Stimulated activated naive CD8-positive, alpha-beta T cell treated with anti-CD3 and anti-CD28 coated beads, Interleukin-15, Interleukin-2, amounts not matched to agents 100 U/mL and 50 U/mL, for 24 hours (primary cell): ENCODE measurements at regions not wholly inside any gene's neighbourhood (a gene's known extent, or its start where the extent isn't known, plus 50 kb on each side); places are given as distances from the start of the nearest gene placed in this dataset.

Experiments used
- ATAC-seq: fragments of 150-1000 bp; cut with Tn5 transposase; one replicate; pipeline ENCODE4 v1.10.0; 2021
- DNase-seq: peaks from one replicate; pipeline ENCODE4 v3.0.0; 2021

- DNase-seq (no peak), ATAC-seq (no peak)
Observed at GRCh38 chr3:11919390-11919789, 72.7 kb upstream of the TAMM41 start.

- no peak for DNase-seq
Observed at GRCh38 chr3:11924518-11924917, 77.8 kb upstream of the TAMM41 start.

GRCh38 chr3:11928381-11928780, 75.8 kb upstream of the SYN2 start:
- ATAC-seq = no peak
- no peak for DNase-seq

More at GRCh38 chr3:11924518-11924917, 77.8 kb upstream of the TAMM41 start:
- ATAC-seq = no peak

GRCh38 chr3:11929531-11929930, 74.7 kb upstream of the SYN2 start:
- ATAC-seq = no peak
- no peak for DNase-seq

GRCh38 chr3:11930084-11930483, 74.1 kb upstream of the SYN2 start:
- DNase-seq (no peak), ATAC-seq (no peak)

GRCh38 chr3:11932636-11933035, 71.6 kb upstream of the SYN2 start:
- no peak for DNase-seq
- no peak for ATAC-seq

GRCh38 chr3:11933529-11933928, 70.7 kb upstream of the SYN2 start:
- ATAC-seq (no peak), DNase-seq (no peak)

GRCh38 chr3:11944052-11944673, 60.0 kb upstream of the SYN2 start:
- ATAC-seq (no peak), DNase-seq (no peak)

GRCh38 chr3:11948331-11948730, 55.9 kb upstream of the SYN2 start:
- DNase-seq (no peak), ATAC-seq (no peak)

GRCh38 chr3:11948866-11949265, 55.3 kb upstream of the SYN2 start:
- ATAC-seq = no peak

GRCh38 chr3:11949351-11949750, 54.8 kb upstream of the SYN2 start:
- no peak for DNase-seq
- no peak for ATAC-seq

More at GRCh38 chr3:11948866-11949265, 55.3 kb upstream of the SYN2 start:
- no peak for DNase-seq

GRCh38 chr3:11950576-11950975, 53.6 kb upstream of the SYN2 start:
- ATAC-seq (no peak), DNase-seq (no peak)

GRCh38 chr3:11953350-11953749, 50.8 kb upstream of the SYN2 start:
- no peak for ATAC-seq
- DNase-seq = no peak

- DNase-seq = no peak
- no peak for ATAC-seq
Observed at GRCh38 chr3:11953778-11954177, 50.4 kb upstream of the SYN2 start.

GRCh38 chr3:11954312-11954934, 49.8 kb upstream of the SYN2 start:
- ATAC-seq (no peak), DNase-seq (no peak)
